ENCODE measurements at regions not wholly inside any gene's neighbourhood (a gene's known extent, or its start where the extent isn't known, plus 50 kb on each side); places are given as distances from the start of the nearest gene placed in this dataset.
A peak's percentile ranks its signal among the peaks of the same experiment; 100 is the strongest.
"Not testable (repeated sequence)": the region's sequence is repeated elsewhere in the genome, so short reads cannot be mapped to it uniquely, and the experiment has no call there.

- peak; percentile 69 for DNase-seq
Measured at GRCh38 chr20:25862967-25863530, 166.4 kb upstream of the ZNF337 start.

GRCh38 chr20:25860531-25861150 lies 164.0 kb upstream of the ZNF337 start:
- no peak for DNase-seq

GRCh38 chr20:25859649-25860530 lies 163.2 kb upstream of the ZNF337 start:
- DNase-seq, result peak; percentile 59

DNA sequence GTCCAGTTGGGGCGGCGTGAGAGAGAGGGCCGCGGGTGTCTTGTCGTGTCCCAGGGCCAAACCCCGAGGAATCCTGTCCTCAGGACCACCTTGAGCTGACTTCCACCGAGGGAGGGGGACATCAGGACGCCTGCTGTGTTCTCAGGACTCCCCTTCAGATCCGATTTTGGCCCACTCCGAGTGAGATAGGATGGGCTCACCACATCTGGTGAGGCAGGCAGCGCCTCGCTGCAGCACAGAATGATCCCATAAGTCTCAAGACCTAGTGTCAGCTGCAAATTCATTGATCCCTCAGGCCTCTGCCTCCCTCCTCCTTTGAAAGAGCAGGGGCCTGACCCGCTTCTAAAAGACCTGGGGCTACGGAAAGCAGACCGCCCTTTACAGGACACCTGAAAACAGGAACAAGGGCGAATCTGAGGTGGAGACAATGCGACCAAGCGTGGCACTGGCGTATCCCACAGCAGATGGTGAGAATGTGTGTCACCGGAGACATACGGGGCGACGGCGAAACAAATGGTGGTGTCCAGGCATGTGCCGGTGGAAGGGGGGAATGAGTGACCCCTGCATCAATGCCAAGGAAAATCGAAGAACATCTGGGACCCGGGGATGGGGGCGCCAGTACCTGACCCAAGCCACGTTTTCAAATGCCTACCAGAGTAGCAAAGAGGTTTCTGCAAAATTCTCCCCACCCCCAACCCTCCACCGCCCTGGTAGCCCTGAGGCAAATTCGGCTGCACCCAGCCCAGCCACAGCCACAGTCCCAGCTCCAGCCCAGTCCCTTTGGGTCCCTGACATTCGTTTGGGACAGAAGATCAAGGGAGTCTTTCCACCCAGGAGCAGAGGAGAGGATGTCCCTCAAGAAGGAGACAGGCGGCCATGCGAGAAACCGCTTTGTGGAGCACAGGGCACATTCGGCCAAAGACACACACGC lies 162.1 kb upstream of the ZNF337 start:
- no peak for DNase-seq

DNA sequence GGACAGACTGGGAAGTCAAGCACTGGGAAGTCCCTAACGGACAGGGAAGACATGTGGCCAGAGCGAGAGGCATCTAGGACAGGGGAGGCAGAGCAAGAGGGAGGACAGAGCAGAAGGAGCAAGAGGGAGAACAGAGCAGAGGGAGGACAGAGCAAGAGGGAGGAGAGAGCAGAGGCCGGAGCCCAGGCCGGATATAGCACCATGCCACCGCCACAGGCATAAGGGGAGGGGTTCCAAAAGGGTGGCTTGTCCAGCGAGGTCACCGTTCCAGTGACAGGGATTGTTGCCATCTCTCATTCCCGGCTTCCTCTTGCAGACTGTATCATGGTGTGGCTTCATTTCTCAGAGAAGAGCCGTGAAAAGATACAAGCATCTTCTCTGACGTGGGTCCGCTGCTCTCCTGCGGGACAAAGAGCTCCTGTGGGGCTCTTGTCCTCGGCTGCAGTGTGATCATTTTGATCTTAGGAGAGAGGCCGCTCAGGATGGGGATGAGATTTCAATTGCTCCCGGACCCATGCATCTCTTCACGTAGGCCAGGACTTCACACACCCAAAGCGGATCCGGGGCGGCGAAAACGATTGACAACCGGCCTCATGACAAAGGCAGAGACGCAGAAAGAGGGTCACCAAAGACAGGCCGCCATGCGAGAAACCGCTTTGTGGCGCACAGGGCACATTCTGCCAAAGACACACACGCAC lies 160.6 kb upstream of the ZNF337 start:
- not testable (repeated sequence) for DNase-seq

DNA sequence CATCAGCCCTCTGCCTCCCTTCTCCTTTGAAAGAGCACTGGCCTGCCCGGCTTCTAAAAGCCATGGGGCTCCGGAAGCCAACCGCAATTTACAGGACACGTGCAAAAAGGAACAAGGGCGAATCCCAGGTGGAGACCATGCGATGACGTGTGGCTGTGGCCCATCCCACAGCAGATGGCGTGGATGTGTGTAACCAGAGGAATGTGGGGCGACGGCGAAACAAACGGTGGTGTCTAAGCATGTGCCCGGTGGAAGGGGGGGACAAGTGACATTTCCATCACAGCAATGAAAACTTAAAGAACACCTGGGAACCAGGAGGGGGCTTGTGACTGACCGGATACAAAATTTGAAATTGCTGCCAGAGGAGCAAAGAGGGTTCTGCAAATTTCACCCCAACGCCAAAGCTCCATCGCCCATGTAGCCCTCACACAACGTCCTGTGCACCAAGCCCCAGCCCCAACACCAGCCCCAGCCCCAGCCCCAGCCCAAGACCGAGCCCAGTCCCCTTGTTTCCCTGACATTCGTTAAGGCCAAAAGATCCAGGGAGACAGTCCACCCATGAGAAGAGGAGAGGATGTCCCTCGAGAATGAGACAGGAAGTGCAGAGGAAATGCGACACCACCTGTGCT lies 159.7 kb upstream of the ZNF337 start:
- no peak for DNase-seq

- not testable (repeated sequence) for DNase-seq
Measured at GRCh38 chr20:25855451-25856156, 159.0 kb upstream of the ZNF337 start.

- DNase-seq, result not testable (repeated sequence)
Measured at GRCh38 chr20:25854666-25855065, 158.0 kb upstream of the ZNF337 start.

- peak; percentile 74 for DNase-seq
Measured at GRCh38 chr20:25853718-25854388, 157.2 kb upstream of the ZNF337 start.

GRCh38 chr20:25852968-25853717 lies 156.5 kb upstream of the ZNF337 start:
- not testable (repeated sequence) for DNase-seq

GRCh38 chr20:25850133-25850532 lies 153.5 kb upstream of the ZNF337 start:
- DNase-seq, result not testable (repeated sequence)

DNA sequence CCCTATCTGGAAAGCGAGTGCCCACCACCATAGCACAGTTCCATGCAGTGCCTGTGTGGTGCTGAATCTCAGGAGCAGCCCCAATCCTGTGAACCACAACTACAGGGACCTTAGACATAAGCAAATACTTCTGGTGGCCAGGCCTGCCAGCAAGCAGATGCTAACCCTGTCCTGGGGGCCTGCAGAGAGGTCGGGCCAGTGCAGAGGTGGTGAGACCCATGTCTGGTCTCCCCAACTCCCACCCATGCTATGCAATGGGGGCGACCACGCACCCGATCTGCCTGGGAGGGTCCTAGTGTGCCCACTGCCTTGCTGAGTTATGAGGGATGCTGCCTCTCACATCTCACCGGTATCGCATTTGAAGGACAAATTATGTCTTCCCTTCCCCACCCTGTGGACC lies 151.6 kb upstream of the ZNF337 start:
- no peak for DNase-seq

- DNase-seq, result not testable (repeated sequence)
Measured at GRCh38 chr20:25844640-25845039, 148.0 kb upstream of the ZNF337 start.

DNA sequence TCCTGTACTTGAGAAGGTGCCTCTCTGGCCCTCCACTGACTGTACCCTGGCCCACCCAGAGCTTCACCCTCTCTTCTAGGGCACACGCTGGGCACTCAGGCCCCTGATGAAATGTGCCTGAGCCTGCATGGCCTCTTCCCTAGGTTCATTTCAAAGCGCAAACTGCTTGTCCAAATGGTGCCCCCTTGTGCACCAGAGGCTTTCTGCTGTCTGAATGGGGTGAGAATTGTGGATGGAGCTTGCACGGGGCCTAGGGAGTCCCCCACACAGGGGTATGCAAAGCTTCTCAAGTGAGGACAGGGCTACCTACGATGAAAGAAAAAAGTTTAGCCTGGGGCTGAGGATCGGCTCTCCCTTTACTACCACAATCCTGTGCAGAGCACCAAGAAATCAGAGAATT lies 116.9 kb upstream of the ZNF337 start:
- not testable (repeated sequence) for DNase-seq

GRCh38 chr20:25798174-25798993 lies 101.7 kb upstream of the ZNF337 start:
- DNase-seq, result not testable (repeated sequence)

GRCh38 chr20:25797062-25797461 lies 100.4 kb upstream of the ZNF337 start:
- DNase-seq, result not testable (repeated sequence)

DNA sequence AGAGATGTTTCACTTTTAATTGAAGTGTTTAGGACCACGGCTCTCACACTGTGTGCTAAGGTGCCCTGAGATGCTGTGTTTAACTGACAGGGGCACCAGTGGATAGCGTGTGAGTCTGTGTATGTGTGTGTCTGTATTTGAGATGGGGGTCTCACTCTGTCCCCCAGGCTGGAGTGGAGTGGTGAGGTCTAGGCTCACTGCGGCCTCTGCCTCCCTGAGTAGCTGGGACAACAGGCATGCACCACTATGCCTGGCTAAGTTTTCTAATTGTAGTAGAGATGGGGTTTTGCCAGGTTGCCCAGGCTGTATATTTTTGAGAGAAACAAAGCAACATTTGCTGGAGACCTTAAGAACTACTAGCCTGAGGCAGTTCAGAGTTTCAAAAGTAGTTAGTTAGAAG lies 80.6 kb upstream of the ZNF337 start:
- not testable (repeated sequence) for DNase-seq

- not testable (repeated sequence) for DNase-seq
Measured at GRCh38 chr20:25774711-25775110, 78.1 kb upstream of the ZNF337 start.

DNA sequence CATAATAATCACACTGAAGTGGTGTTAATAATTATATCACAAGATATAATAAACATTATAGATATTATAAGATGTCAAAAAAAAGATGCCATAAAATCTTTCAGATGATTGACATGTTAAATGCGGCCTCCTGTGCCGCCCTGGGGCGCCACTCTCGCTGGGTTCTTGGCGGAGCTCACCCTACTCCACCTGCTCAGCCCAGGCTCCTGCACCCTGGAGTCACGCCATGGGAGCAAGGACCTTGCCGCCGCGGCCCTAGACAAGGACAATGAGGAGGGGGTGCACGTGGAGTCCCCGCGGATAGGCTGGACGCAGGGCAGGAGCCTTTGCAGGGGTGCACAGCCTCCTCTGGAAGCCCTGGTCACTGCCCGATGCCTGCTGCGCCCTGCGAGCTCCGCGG lies 77.5 kb upstream of the ZNF337 start:
- not testable (repeated sequence) for DNase-seq
